Hepatocyte (in vitro differentiated cells): ENCODE measurements at regions not wholly inside any gene's neighbourhood (a gene's known extent, or its start where the extent isn't known, plus 50 kb on each side); places are given as distances from the start of the nearest gene placed in this dataset.

Experiments used
- EZH2 ChIP-seq: fragments of 200-600 bp; sonication (generic); IDR thresholded peaks from 2 replicates; pipeline ENCODE4 v1.6.1; 2016; ENCODE audit warnings: antibody characterized with exemption, mild to moderate bottlenecking, borderline replicate concordance
- EZH2phosphoT487 ChIP-seq: fragments of 200-600 bp; sonication (generic); IDR thresholded peaks from one replicate; pipeline ENCODE4 v1.6.1; 2018; ENCODE audit warnings: antibody characterized with exemption, mild to moderate bottlenecking, low read depth, moderate library complexity; ENCODE audit not compliant: unreplicated experiment, severe bottlenecking

- TF ChIP-seq EZH2phosphoT487 (no peak), EZH2 (no peak)
Measured at GRCh38 chr4:78662658-78663057, 111.1 kb downstream of the ANXA3 start.
